Breast epithelium (tissue), 4 donors: ENCODE measurements at regions not wholly inside any gene's neighbourhood (a gene's known extent, or its start where the extent isn't known, plus 50 kb on each side); places are given as distances from the start of the nearest gene placed in this dataset.

Source experiments
- DNase-seq, 2 donors: peaks; one replicate each; pipeline ENCODE4 v3.0.0-alpha.2; 2019; ENCODE audit warnings: low spot score in 2 of 2
- H3K27ac ChIP-seq, 2 donors: fragments of 200-600 bp; sonication (generic) in 1 of 2; one replicate each; pipeline ENCODE4 v1.5.1; 2016 to 2019; ENCODE audit warnings: mild to moderate bottlenecking in 1 of 2
- H3K27me3 ChIP-seq, 2 donors: fragments of 200-600 bp; sonication (generic) in 1 of 2; one replicate each; pipeline versions ENCODE4 v1.5.1 to v1.6.0; 2017 to 2019; ENCODE audit warnings: control low read depth in 1 of 2, mild to moderate bottlenecking in 1 of 2
- H3K36me3 ChIP-seq: fragments of 200-600 bp; one replicate; pipeline ENCODE4 v1.5.1; 2019
- H3K4me1 ChIP-seq, 2 donors: fragments of 200-600 bp; sonication (generic); one replicate each; pipeline ENCODE4 v1.5.1; 2016 to 2019; ENCODE audit warnings: control low read depth in 1 of 2
- H3K4me3 ChIP-seq, 3 donors: fragments of 200-600 bp; sonication (generic); 1 replicate in 2 of 3; 2 replicates in 1 of 3; pipeline ENCODE4 v1.5.1; 2016 to 2019; ENCODE audit warnings: mild to moderate bottlenecking in 3 of 3, moderate library complexity in 2 of 3
- H3K9me3 ChIP-seq, 2 donors: fragments of 200-600 bp; sonication (generic) in 1 of 2; one replicate each; pipeline ENCODE4 v1.5.1; 2016 to 2019; ENCODE audit warnings: control low read depth in 1 of 2
- POLR2A ChIP-seq: fragments of 450-650 bp; IDR thresholded peaks from one replicate; pipeline ENCODE4 v1.6.1; 2016; ENCODE audit warnings: antibody characterized with exemption, mild to moderate bottlenecking, moderate library complexity
- POLR2AphosphoS5 ChIP-seq, 3 donors: sonication (generic); formaldehyde crosslinking; IDR thresholded peaks; one replicate each; pipeline ENCODE4 v1.6.1; 2017; ENCODE audit warnings: antibody characterized with exemption in 3 of 3
- intact Hi-C: fragments of 100-400 bp; cut with DNase I; formaldehyde crosslinking; loops from one replicate; pipeline ENCODE4 v1.15.1; 2023; ENCODE audit warnings: low total_unique reads
- TF ChIP-seq, protein P1 (sequence below), 3 donors: fragments of 450-650 bp; IDR thresholded peaks; one replicate each; pipeline ENCODE4 v1.5.1; 2016 to 2017; ENCODE audit warnings: antibody characterized with exemption in 3 of 3, mild to moderate bottlenecking in 3 of 3, moderate library complexity in 3 of 3

DNA sequence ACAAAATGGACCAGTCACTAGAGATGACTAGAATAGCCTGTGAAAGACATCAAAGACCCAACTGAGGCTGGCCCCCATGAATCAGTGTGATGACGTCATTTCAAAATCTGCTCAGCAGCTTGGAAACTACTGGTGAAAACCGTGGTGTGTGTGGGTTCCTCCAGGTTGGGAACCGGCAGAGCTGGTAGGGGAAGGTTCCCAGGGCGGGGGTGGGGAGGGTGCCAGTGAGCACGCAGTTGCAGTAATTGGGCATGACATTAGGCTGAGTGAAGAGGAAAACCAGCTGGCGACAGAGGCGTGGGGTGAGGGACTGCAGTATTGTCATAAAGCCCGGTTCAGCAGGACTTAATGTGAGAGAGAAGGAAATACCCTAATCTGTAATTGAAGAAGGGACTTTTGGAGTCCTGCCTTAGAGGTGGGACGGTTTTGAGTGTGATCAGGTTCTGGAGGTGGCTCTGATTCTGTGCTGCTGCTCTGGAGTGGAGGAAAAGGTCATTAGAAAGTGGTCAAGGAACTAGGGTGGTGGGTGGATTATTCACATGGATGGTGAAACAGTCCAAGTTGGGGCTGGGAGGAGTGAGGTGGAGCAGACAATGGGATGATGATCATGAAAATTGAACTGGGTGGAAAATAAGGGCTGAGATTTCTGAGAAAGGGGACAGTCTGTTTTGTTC lies 52.0 kb upstream of the MTHFD1L start:
- Histone ChIP-seq H3K9me3 (no peaks in the 10 kb centered on the region), H3K27me3 (no peaks in the 10 kb centered on the region), H3K4me3 (peak overlapping the region in 1 of 3 donors; percentile 2), H3K4me1 (no peaks in the 10 kb centered on the region), H3K36me3 (no peaks in the 10 kb centered on the region), H3K27ac (peak overlapping the region; percentile 57 to 82)
- peak in 1 of 2 donors; percentile 30 for DNase-seq
- intact Hi-C loops = no loop called here
- no peak for TF ChIP-seq POLR2AphosphoS5 (IDR thresholded peaks at IDR 0.05)
- TF ChIP-seq POLR2A = no peak
- TF ChIP-seq, protein P1, sequence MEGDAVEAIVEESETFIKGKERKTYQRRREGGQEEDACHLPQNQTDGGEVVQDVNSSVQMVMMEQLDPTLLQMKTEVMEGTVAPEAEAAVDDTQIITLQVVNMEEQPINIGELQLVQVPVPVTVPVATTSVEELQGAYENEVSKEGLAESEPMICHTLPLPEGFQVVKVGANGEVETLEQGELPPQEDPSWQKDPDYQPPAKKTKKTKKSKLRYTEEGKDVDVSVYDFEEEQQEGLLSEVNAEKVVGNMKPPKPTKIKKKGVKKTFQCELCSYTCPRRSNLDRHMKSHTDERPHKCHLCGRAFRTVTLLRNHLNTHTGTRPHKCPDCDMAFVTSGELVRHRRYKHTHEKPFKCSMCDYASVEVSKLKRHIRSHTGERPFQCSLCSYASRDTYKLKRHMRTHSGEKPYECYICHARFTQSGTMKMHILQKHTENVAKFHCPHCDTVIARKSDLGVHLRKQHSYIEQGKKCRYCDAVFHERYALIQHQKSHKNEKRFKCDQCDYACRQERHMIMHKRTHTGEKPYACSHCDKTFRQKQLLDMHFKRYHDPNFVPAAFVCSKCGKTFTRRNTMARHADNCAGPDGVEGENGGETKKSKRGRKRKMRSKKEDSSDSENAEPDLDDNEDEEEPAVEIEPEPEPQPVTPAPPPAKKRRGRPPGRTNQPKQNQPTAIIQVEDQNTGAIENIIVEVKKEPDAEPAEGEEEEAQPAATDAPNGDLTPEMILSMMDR (IDR thresholded peaks at IDR 0.05) = no peak

DNA sequence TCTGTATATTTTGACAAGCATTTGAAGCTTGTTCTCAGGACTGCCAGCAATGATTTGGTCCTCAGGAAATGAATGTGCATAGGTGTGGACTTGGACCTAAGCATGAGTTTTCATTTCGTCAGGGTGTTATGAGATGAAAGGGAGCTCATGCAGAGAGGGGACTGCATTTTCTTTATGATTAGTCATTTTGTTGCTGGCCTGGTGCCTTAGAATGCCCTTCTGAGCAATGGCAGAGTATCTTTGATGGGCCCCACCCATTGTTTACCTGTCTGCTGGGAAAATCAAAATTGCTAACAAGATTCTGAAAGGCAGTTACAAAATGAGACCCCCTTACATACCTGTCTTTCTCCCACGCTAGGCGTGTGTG lies 51.5 kb upstream of the MTHFD1L start:
- intact Hi-C loops = no loop called here
- no peaks in the 10 kb centered on the region for H3K27me3 ChIP-seq
- DNase-seq = no peak
- H3K27ac ChIP-seq = peak overlapping the region; percentile 57 to 82
- H3K9me3 ChIP-seq = no peaks in the 10 kb centered on the region
- no peaks in the 10 kb centered on the region for H3K4me1 ChIP-seq
- H3K4me3 ChIP-seq = no peak overlapping the region
- H3K36me3 ChIP-seq = no peaks in the 10 kb centered on the region
- TF ChIP-seq POLR2AphosphoS5 (IDR thresholded peaks at IDR 0.05) (no peak), POLR2A (no peak)
- TF ChIP-seq, protein P1 (IDR thresholded peaks at IDR 0.05) = no peak
